Gastroesophageal sphincter (tissue), 4 donors: ENCODE measurements at regions not wholly inside any gene's neighbourhood (a gene's known extent, or its start where the extent isn't known, plus 50 kb on each side); places are given as distances from the start of the nearest gene placed in this dataset.

ENCODE experiments used
- ATAC-seq: fragments of 150-250 bp; one replicate; pipeline ENCODE4 v1.9.1; 2016; ENCODE audit warnings: mild to moderate bottlenecking, moderate library complexity
- H3K27ac ChIP-seq, 4 donors: fragments of 200-600 bp; sonication (generic) in 3 of 4; 1 replicate in 3 of 4; 2 replicates in 1 of 4; pipeline ENCODE4 v1.5.1; 2016 to 2019
- H3K27me3 ChIP-seq: fragments of 200-600 bp; sonication (generic); one replicate; pipeline ENCODE4 v1.5.1; 2019
- H3K36me3 ChIP-seq, 2 donors: fragments of 200-600 bp; sonication (generic); one replicate each; pipeline ENCODE4 v1.5.1; 2019; ENCODE audit warnings: control low read depth in 1 of 2
- H3K4me1 ChIP-seq, 3 donors: fragments of 200-600 bp; sonication (generic); 1 replicate in 2 of 3; 2 replicates in 1 of 3; pipeline ENCODE4 v1.5.1; 2016 to 2019; ENCODE audit warnings: control low read depth in 2 of 3
- H3K4me3 ChIP-seq, 2 donors: fragments of 200-600 bp; sonication (generic); one replicate each; pipeline ENCODE4 v1.5.1; 2019; ENCODE audit warnings: mild to moderate bottlenecking in 1 of 2, moderate library complexity in 1 of 2
- H3K9me3 ChIP-seq, 3 donors: fragments of 200-600 bp; sonication (generic); one replicate each; pipeline ENCODE4 v1.5.1; 2017 to 2019; ENCODE audit warnings: control low read depth in 2 of 3
- CTCF ChIP-seq, 4 experiments: fragments of 200-600 bp in 2 of 4; fragments of 450-650 bp in 2 of 4; sonication (generic) in 1 of 4; IDR thresholded peaks; one replicate each; pipeline ENCODE4 v1.5.1; 2017 to 2019; ENCODE audit warnings: antibody characterized with exemption in 4 of 4, mild to moderate bottlenecking in 2 of 4, moderate library complexity in 2 of 4
- EP300 ChIP-seq: sonication (generic); formaldehyde crosslinking; IDR thresholded peaks from one replicate; pipeline ENCODE4 v1.6.1; 2017; ENCODE audit warnings: antibody characterized with exemption, mild to moderate bottlenecking
- POLR2A ChIP-seq, 2 donors: fragments of 450-650 bp; IDR thresholded peaks; one replicate each; pipeline ENCODE4 v1.6.1; 2017; ENCODE audit warnings: antibody characterized with exemption in 2 of 2, mild to moderate bottlenecking in 2 of 2, moderate library complexity in 1 of 2
- POLR2AphosphoS5 ChIP-seq: sonication (generic); formaldehyde crosslinking; IDR thresholded peaks from one replicate; pipeline ENCODE4 v1.6.1; 2017; ENCODE audit warnings: antibody characterized with exemption
- WGBS, 2 donors: methylation state at CpG; one replicate each; pipeline ENCODE4 v1.1.5; 2018; ENCODE audit warnings: low coverage in 1 of 2; 5-methylcytosine and 5-hydroxymethylcytosine counted together

GRCh38 chr17:53891726-53892125 is 69.0 kb downstream of the KIF2B start:
- no peak overlapping the region for H3K27ac ChIP-seq
- TF ChIP-seq CTCF (IDR thresholded peaks at IDR 0.05) (no peak), POLR2AphosphoS5 (no peak), EP300 (no peak), POLR2A (IDR thresholded peaks at IDR 0.05) (no peak)
- H3K27me3 ChIP-seq = no peaks in the 10 kb centered on the region
- ATAC-seq = no peak
- no peaks in the 10 kb centered on the region for H3K36me3 ChIP-seq
- 73 to 95% methylated on average over 2 to 4 of the region's 4 CpGs for WGBS, 2 donors
- peaks cover 0 to 12% (median 0%) of the 10 kb centered on the region in 3 donors for H3K9me3 ChIP-seq
- H3K4me3 ChIP-seq = no peak overlapping the region
- no peaks in the 10 kb centered on the region for H3K4me1 ChIP-seq

GRCh38 chr17:53892222-53892621 is 69.5 kb downstream of the KIF2B start:
- Histone ChIP-seq H3K4me1 (no peaks in the 10 kb centered on the region), H3K9me3 (peaks cover 0 to 8% (median 0%) of the 10 kb centered on the region in 3 donors), H3K36me3 (no peaks in the 10 kb centered on the region), H3K4me3 (no peak overlapping the region), H3K27ac (no peak overlapping the region), H3K27me3 (no peaks in the 10 kb centered on the region)
- no peak for TF ChIP-seq CTCF (IDR thresholded peaks at IDR 0.05)
- TF ChIP-seq POLR2AphosphoS5 = no peak
- no peak for TF ChIP-seq POLR2A (IDR thresholded peaks at IDR 0.05)
- TF ChIP-seq EP300 = no peak
- no peak for ATAC-seq
- WGBS, 2 donors = 84 to 100% methylated on average over 2 to 3 of the region's 3 CpGs

- no peaks in the 10 kb centered on the region for H3K9me3 ChIP-seq
- no peaks in the 10 kb centered on the region for H3K4me1 ChIP-seq
- TF ChIP-seq CTCF (IDR thresholded peaks at IDR 0.05) (no peak), EP300 (no peak), POLR2AphosphoS5 (no peak), POLR2A (IDR thresholded peaks at IDR 0.05) (no peak)
- no peak for ATAC-seq
- no peak overlapping the region for H3K4me3 ChIP-seq
- no peaks in the 10 kb centered on the region for H3K27me3 ChIP-seq
- 50% methylated on average over 1 of the region's 1 CpG; no CpG with 5 or more reads in 1 of the 2 donors for WGBS, 2 donors
- H3K36me3 ChIP-seq = no peaks in the 10 kb centered on the region
- H3K27ac ChIP-seq = no peak overlapping the region
Measured at GRCh38 chr17:53894591-53894990, 71.9 kb downstream of the KIF2B start.

GRCh38 chr17:53896047-53896446 is 73.3 kb downstream of the KIF2B start:
- Histone ChIP-seq H3K27me3 (no peaks in the 10 kb centered on the region), H3K9me3 (no peaks in the 10 kb centered on the region), H3K36me3 (no peaks in the 10 kb centered on the region), H3K4me3 (no peak overlapping the region), H3K4me1 (no peaks in the 10 kb centered on the region), H3K27ac (no peak overlapping the region)
- no peak for ATAC-seq
- no peak for TF ChIP-seq EP300
- 67 to 78% methylated on average over 1 of the region's 1 CpG for WGBS, 2 donors

- WGBS, 2 donors = 75 to 80% methylated on average over 1 of the region's 1 CpG
- no peak for TF ChIP-seq EP300
- no peak for TF ChIP-seq POLR2A (IDR thresholded peaks at IDR 0.05)
- TF ChIP-seq POLR2AphosphoS5 = no peak
- Histone ChIP-seq H3K27me3 (no peaks in the 10 kb centered on the region), H3K4me3 (no peak overlapping the region), H3K4me1 (no peaks in the 10 kb centered on the region), H3K9me3 (peaks cover 0 to 18% (median 0%) of the 10 kb centered on the region in 3 donors), H3K27ac (no peak overlapping the region), H3K36me3 (no peaks in the 10 kb centered on the region)
- no peak for ATAC-seq
Measured at GRCh38 chr17:53900951-53901350, 78.2 kb downstream of the KIF2B start.

- Histone ChIP-seq H3K27me3 (no peaks in the 10 kb centered on the region), H3K9me3 (peaks cover 0 to 7% (median 0%) of the 10 kb centered on the region in 3 donors), H3K27ac (no peak overlapping the region), H3K4me3 (no peak overlapping the region), H3K4me1 (no peaks in the 10 kb centered on the region), H3K36me3 (no peaks in the 10 kb centered on the region)
- no peak for TF ChIP-seq POLR2AphosphoS5
- no peak for TF ChIP-seq EP300
- TF ChIP-seq POLR2A (IDR thresholded peaks at IDR 0.05) = no peak
- no peak for TF ChIP-seq CTCF (IDR thresholded peaks at IDR 0.05)
- WGBS, 2 donors = 42 to 48% methylated on average over 1 of the region's 1 CpG
- ATAC-seq = no peak
Measured at GRCh38 chr17:53907435-53907834, 84.7 kb downstream of the KIF2B start.
